ENCODE measurements at regions not wholly inside any gene's neighbourhood (a gene's known extent, or its start where the extent isn't known, plus 50 kb on each side); places are given as distances from the start of the nearest gene placed in this dataset.

- ChIA-PET CTCF (no interaction called here), RAD21 (ENCODE audit: unreplicated experiment) (no interaction called here), POLR2A (no interaction called here), SMC1A (ENCODE audit: uncharacterized antibody, unreplicated experiment) (no interaction called here)
- no peaks in the 10 kb centered on the region for H3K27me3 ChIP-seq (replicated peaks in 1 of 2; ENCODE audit: control insufficient read depth in 2 of 2, insufficient read depth in 2 of 2, low read length in 1 of 2)
- H3K9me3 ChIP-seq (replicated peaks; ENCODE audit: control insufficient read depth, insufficient read depth, low read length) = no peaks in the 10 kb centered on the region
- no TSS peak for BruUV-seq (replicated peaks)
- intact Hi-C loops (cut with micrococcal nuclease; ENCODE audit: unreplicated experiment) = no loop called here
- H3K4me2 ChIP-seq (ENCODE audit: control insufficient read depth, insufficient read depth) = no peak overlapping the region
- H2AFZ ChIP-seq (ENCODE audit: control insufficient read depth, low read depth, low read length) = no peak overlapping the region
- in situ Hi-C loops (cut with MboI) = no loop called here
- no peak for DNase-seq (ENCODE audit: low read depth, low spot score)
- H3K4me1 ChIP-seq (ENCODE audit: control insufficient read depth, insufficient read depth, low read length) = no peaks in the 10 kb centered on the region
- H3K79me2 ChIP-seq (ENCODE audit: control insufficient read depth, insufficient read depth, low read length) = no peaks in the 10 kb centered on the region
- no peak for FAIRE-seq
- no peak overlapping the region for H3K27ac ChIP-seq (ENCODE audit: control insufficient read depth, insufficient read depth)
- no peak for TF ChIP-seq POLR2A (IDR thresholded peaks at IDR 0.05; ENCODE audit: low read depth, low read length)
- TF ChIP-seq, protein P1, sequence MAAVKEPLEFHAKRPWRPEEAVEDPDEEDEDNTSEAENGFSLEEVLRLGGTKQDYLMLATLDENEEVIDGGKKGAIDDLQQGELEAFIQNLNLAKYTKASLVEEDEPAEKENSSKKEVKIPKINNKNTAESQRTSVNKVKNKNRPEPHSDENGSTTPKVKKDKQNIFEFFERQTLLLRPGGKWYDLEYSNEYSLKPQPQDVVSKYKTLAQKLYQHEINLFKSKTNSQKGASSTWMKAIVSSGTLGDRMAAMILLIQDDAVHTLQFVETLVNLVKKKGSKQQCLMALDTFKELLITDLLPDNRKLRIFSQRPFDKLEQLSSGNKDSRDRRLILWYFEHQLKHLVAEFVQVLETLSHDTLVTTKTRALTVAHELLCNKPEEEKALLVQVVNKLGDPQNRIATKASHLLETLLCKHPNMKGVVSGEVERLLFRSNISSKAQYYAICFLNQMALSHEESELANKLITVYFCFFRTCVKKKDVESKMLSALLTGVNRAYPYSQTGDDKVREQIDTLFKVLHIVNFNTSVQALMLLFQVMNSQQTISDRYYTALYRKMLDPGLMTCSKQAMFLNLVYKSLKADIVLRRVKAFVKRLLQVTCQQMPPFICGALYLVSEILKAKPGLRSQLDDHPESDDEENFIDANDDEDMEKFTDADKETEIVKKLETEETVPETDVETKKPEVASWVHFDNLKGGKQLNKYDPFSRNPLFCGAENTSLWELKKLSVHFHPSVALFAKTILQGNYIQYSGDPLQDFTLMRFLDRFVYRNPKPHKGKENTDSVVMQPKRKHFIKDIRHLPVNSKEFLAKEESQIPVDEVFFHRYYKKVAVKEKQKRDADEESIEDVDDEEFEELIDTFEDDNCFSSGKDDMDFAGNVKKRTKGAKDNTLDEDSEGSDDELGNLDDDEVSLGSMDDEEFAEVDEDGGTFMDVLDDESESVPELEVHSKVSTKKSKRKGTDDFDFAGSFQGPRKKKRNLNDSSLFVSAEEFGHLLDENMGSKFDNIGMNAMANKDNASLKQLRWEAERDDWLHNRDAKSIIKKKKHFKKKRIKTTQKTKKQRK (IDR thresholded peaks at IDR 0.05; ENCODE audit: low read depth, low read length) = no peak
- TF ChIP-seq EZH2 (IDR thresholded peaks at IDR 0.05; ENCODE audit: borderline replicate concordance, control insufficient read depth, low read depth, low read length) = no peak
- no peak for TF ChIP-seq MTA3 (IDR thresholded peaks at IDR 0.05; ENCODE audit: borderline replicate concordance, low read length)
- TF ChIP-seq IKZF2 (IDR thresholded peaks at IDR 0.05) = no peak
- no peak for TF ChIP-seq ZBTB40 (IDR thresholded peaks at IDR 0.05; ENCODE audit: borderline replicate concordance)
- TF ChIP-seq, protein P2, sequence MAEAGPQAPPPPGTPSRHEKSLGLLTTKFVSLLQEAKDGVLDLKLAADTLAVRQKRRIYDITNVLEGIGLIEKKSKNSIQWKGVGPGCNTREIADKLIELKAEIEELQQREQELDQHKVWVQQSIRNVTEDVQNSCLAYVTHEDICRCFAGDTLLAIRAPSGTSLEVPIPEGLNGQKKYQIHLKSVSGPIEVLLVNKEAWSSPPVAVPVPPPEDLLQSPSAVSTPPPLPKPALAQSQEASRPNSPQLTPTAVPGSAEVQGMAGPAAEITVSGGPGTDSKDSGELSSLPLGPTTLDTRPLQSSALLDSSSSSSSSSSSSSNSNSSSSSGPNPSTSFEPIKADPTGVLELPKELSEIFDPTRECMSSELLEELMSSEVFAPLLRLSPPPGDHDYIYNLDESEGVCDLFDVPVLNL (IDR thresholded peaks at IDR 0.05; ENCODE audit: low read depth, low read length) = no peak
- TF ChIP-seq ZNF24 (IDR thresholded peaks at IDR 0.05) = no peak
- TF ChIP-seq NBN (IDR thresholded peaks at IDR 0.05) = no peak
- no peak for TF ChIP-seq SUPT20H (IDR thresholded peaks at IDR 0.05; ENCODE audit: borderline replicate concordance, control insufficient read depth, low read depth, low read length)
- H4K20me1 ChIP-seq (ENCODE audit: control insufficient read depth, insufficient read depth) = no peaks in the 10 kb centered on the region
- no peak overlapping the region for H3K9ac ChIP-seq (ENCODE audit: control insufficient read depth, insufficient read depth, low read length)
- 0% methylated on average over 2 of the region's 2 CpGs for WGBS (ENCODE audit: insufficient coverage, insufficient replicate concordance, low lambda C conversion rate, missing lambda C conversion rate)
- no peak for ATAC-seq
- H3K4me3 ChIP-seq = no peak overlapping the region
- H3K36me3 ChIP-seq (ENCODE audit: control insufficient read depth in 2 of 2, insufficient read depth in 2 of 2, low read length in 1 of 2) = no peaks in the 10 kb centered on the region
Measured at GRCh38 chr2:88854528-88854927, 163.1 kb downstream of the RPIA start.
